Adrenal gland (tissue), 9 donors: ENCODE measurements at regions not wholly inside any gene's neighbourhood (a gene's known extent, or its start where the extent isn't known, plus 50 kb on each side); places are given as distances from the start of the nearest gene placed in this dataset.

ENCODE experiments used
- DNase-seq, 7 donors: peaks; one replicate each; pipeline ENCODE4 v3.0.0-alpha.2; 2019 to 2020
- H3K27ac ChIP-seq, 5 donors: fragments of 200-600 bp; sonication (generic) in 4 of 5; 1 replicate in 3 of 5; 2 replicates in 2 of 5; pipeline versions ENCODE4 v1.5.1 to v1.8.0; 2016 to 2020; ENCODE audit warnings: mild to moderate bottlenecking in 1 of 5
- H3K27me3 ChIP-seq: fragments of 200-600 bp; 2 replicates; pipeline ENCODE4 v1.8.0; 2021
- H3K36me3 ChIP-seq, 2 donors: fragments of 200-600 bp; replicated peaks in 1 of 2; 1 replicate in 1 of 2; 2 replicates in 1 of 2; pipeline versions ENCODE4 v1.5.1 to v1.8.0; 2018 to 2022
- H3K4me1 ChIP-seq, 2 donors: fragments of 200-600 bp; replicated peaks in 1 of 2; 1 replicate in 1 of 2; 2 replicates in 1 of 2; pipeline versions ENCODE4 v1.5.1 to v1.8.0; 2018 to 2021
- H3K4me3 ChIP-seq, 4 donors: fragments of 200-600 bp; sonication (generic) in 3 of 4; one replicate each; pipeline ENCODE4 v1.5.1; 2016 to 2018
- H3K9me3 ChIP-seq, 3 donors: fragments of 200-600 bp; sonication (generic) in 1 of 3; replicated peaks in 1 of 3; 1 replicate in 2 of 3; 2 replicates in 1 of 3; pipeline versions ENCODE4 v1.5.1 to v1.8.0; 2016 to 2021
- CTCF ChIP-seq, 6 experiments: fragments of 450-650 bp in 4 of 6; fragments of 200-600 bp in 2 of 6; sonication (generic) in 1 of 6; IDR thresholded peaks; 1 replicate in 5 of 6; 2 replicates in 1 of 6; pipeline versions ENCODE4 v1.5.1 to v1.8.0; 2016 to 2021; ENCODE audit warnings: antibody characterized with exemption in 6 of 6, mild to moderate bottlenecking in 2 of 6, moderate library complexity in 1 of 6
- POLR2A ChIP-seq, 2 donors: fragments of 450-650 bp; IDR thresholded peaks; one replicate each; pipeline ENCODE4 v1.6.1; 2017; ENCODE audit warnings: antibody characterized with exemption in 2 of 2, mild to moderate bottlenecking in 2 of 2, moderate library complexity in 1 of 2
- WGBS, 4 donors: extraction: QIAGEN DNeasy Blood & Tissue Kit in 2 of 4; methylation state at CpG; one replicate each; pipeline versions ENCODE4 v1.1.5 to v1.1.7; 2013 to 2017; 5-methylcytosine and 5-hydroxymethylcytosine counted together
- intact Hi-C, 2 donors: fragments of 100-400 bp; cut with DNase I; formaldehyde crosslinking; loops; one replicate each; pipeline versions ENCODE4 v1.14.1 to v1.15.0; 2022 to 2023
- donor health status: healthy with polysubstance abuse.
- donor health status: Bipolar disorder and iron deficiency.
- donor health status: DM: yes; HTN: yes; CAD: no.
- donor health status: DM: no; HTN: no; CAD: no.
- donor health status: DM: no; HTN: no; CAD: no.

- H3K27me3 ChIP-seq, result no peaks in the 10 kb centered on the region
- TF ChIP-seq POLR2A (IDR thresholded peaks at IDR 0.05), result no peak
- H3K27ac ChIP-seq, result no peak overlapping the region
- no peaks in the 10 kb centered on the region for H3K36me3 ChIP-seq
- H3K4me3 ChIP-seq, result no peak overlapping the region
- intact Hi-C loops, result no loop called here
- H3K9me3 ChIP-seq, result no peaks in the 10 kb centered on the region
- H3K4me1 ChIP-seq, result no peaks in the 10 kb centered on the region
- DNase-seq, result no peak
- WGBS, 4 donors, result 90 to 94% (median 93%) methylated on average over 8 to 12 of the region's 12 CpGs
These were observed 425.9 kb upstream of the JARID2 start for GRCh38 chr6:14819840-14820420.

GRCh38 chr6:14822012-14822553 is 423.8 kb upstream of the JARID2 start:
- no peak for TF ChIP-seq CTCF (IDR thresholded peaks at IDR 0.05)
- TF ChIP-seq POLR2A (IDR thresholded peaks at IDR 0.05), result no peak
- H3K36me3 ChIP-seq, result no peaks in the 10 kb centered on the region
- intact Hi-C loops, result no loop called here
- WGBS, 4 donors, result 51 to 67% (median 59%) methylated on average over 3 to 4 of the region's 4 CpGs
- DNase-seq, result no peak
- no peak overlapping the region for H3K27ac ChIP-seq
- no peaks in the 10 kb centered on the region for H3K27me3 ChIP-seq
- H3K9me3 ChIP-seq, result no peaks in the 10 kb centered on the region
- no peaks in the 10 kb centered on the region for H3K4me1 ChIP-seq
- H3K4me3 ChIP-seq, result no peak overlapping the region

GRCh38 chr6:14822679-14823078 is 423.2 kb upstream of the JARID2 start:
- Histone ChIP-seq H3K36me3 (no peaks in the 10 kb centered on the region), H3K9me3 (no peaks in the 10 kb centered on the region), H3K27ac (no peak overlapping the region), H3K27me3 (no peaks in the 10 kb centered on the region), H3K4me1 (no peaks in the 10 kb centered on the region), H3K4me3 (no peak overlapping the region)
- no peak for DNase-seq
- TF ChIP-seq CTCF (IDR thresholded peaks at IDR 0.05), result no peak
- TF ChIP-seq POLR2A (IDR thresholded peaks at IDR 0.05), result no peak
- WGBS, 4 donors, result 58 to 71% (median 60%) methylated on average over 7 of the region's 7 CpGs
- intact Hi-C loops, result no loop called here

GRCh38 chr6:14824060-14824459 is 421.8 kb upstream of the JARID2 start:
- no peak for DNase-seq
- no peaks in the 10 kb centered on the region for H3K9me3 ChIP-seq
- no peaks in the 10 kb centered on the region for H3K27me3 ChIP-seq
- intact Hi-C loops, result no loop called here
- H3K4me1 ChIP-seq, result no peaks in the 10 kb centered on the region
- no peak overlapping the region for H3K27ac ChIP-seq
- no peaks in the 10 kb centered on the region for H3K36me3 ChIP-seq
- 65 to 80% (median 72%) methylated on average over 5 of the region's 5 CpGs for WGBS, 4 donors
- no peak for TF ChIP-seq POLR2A (IDR thresholded peaks at IDR 0.05)
- no peak for TF ChIP-seq CTCF (IDR thresholded peaks at IDR 0.05)
- H3K4me3 ChIP-seq, result no peak overlapping the region
